ENCODE measurements at regions not wholly inside any gene's neighbourhood (a gene's known extent, or its start where the extent isn't known, plus 50 kb on each side); places are given as distances from the start of the nearest gene placed in this dataset.

GRCh38 chr9:105828171-105828570, 133.8 kb downstream of the TMEM38B start:
- intact Hi-C loops (cut with DNase I; ENCODE audit: low total_unique reads): no loop called here
- H3K4me1 ChIP-seq: no peaks in the 10 kb centered on the region
- no peak for DNase-seq

GRCh38 chr9:105828596-105829213, 134.4 kb downstream of the TMEM38B start:
- Histone ChIP-seq H3K4me1 (no peaks in the 10 kb centered on the region), H3K9me3 (peaks cover 0 to 1% of the 10 kb centered on the region in 2 donors), H3K36me3 (no peaks in the 10 kb centered on the region), H3K4me3 (no peak overlapping the region), H3K27ac (no peak overlapping the region), H3K27me3 (no peaks in the 10 kb centered on the region)
- intact Hi-C loops (cut with DNase I; ENCODE audit: low total_unique reads): no loop called here
- no peak for DNase-seq
- no peak for TF ChIP-seq CTCF (IDR thresholded peaks at IDR 0.05)
- TF ChIP-seq POLR2A (IDR thresholded peaks at IDR 0.05): no peak

More at GRCh38 chr9:105828171-105828570, 133.8 kb downstream of the TMEM38B start:
- H3K27me3 ChIP-seq: no peaks in the 10 kb centered on the region
- TF ChIP-seq POLR2A (IDR thresholded peaks at IDR 0.05): no peak
- H3K9me3 ChIP-seq: peaks cover 0 to 6% of the 10 kb centered on the region in 2 donors
- H3K4me3 ChIP-seq: no peak overlapping the region
- H3K36me3 ChIP-seq: no peaks in the 10 kb centered on the region
- H3K27ac ChIP-seq: no peak overlapping the region

GRCh38 chr9:105830461-105830860, 136.1 kb downstream of the TMEM38B start:
- Histone ChIP-seq H3K4me1 (no peaks in the 10 kb centered on the region), H3K9me3 (no peaks in the 10 kb centered on the region), H3K27me3 (no peaks in the 10 kb centered on the region), H3K36me3 (no peaks in the 10 kb centered on the region), H3K27ac (no peak overlapping the region), H3K4me3 (no peak overlapping the region)
- intact Hi-C loops (cut with DNase I; ENCODE audit: low total_unique reads): no loop called here
- no peak for DNase-seq
- TF ChIP-seq POLR2A (IDR thresholded peaks at IDR 0.05) (no peak), CTCF (IDR thresholded peaks at IDR 0.05) (no peak)

- no peak overlapping the region for H3K4me3 ChIP-seq
- H3K36me3 ChIP-seq: no peaks in the 10 kb centered on the region
- no peak for DNase-seq
- no peaks in the 10 kb centered on the region for H3K27me3 ChIP-seq
- no peaks in the 10 kb centered on the region for H3K9me3 ChIP-seq
- H3K27ac ChIP-seq: no peak overlapping the region
- intact Hi-C loops (cut with DNase I; ENCODE audit: low total_unique reads): no loop called here
- TF ChIP-seq POLR2A (IDR thresholded peaks at IDR 0.05) (no peak), CTCF (IDR thresholded peaks at IDR 0.05) (no peak)
- H3K4me1 ChIP-seq: no peaks in the 10 kb centered on the region
Measured at GRCh38 chr9:105832096-105832710, 137.9 kb downstream of the TMEM38B start.

GRCh38 chr9:105833271-105833975, 139.1 kb downstream of the TMEM38B start:
- no peak overlapping the region for H3K27ac ChIP-seq
- no peak for DNase-seq
- H3K27me3 ChIP-seq: no peaks in the 10 kb centered on the region
- TF ChIP-seq CTCF (IDR thresholded peaks at IDR 0.05): no peak
- no peak for TF ChIP-seq POLR2A (IDR thresholded peaks at IDR 0.05)
- no peaks in the 10 kb centered on the region for H3K9me3 ChIP-seq
- no peak overlapping the region for H3K4me3 ChIP-seq
- intact Hi-C loops (cut with DNase I; ENCODE audit: low total_unique reads): no loop called here
- H3K36me3 ChIP-seq: no peaks in the 10 kb centered on the region
- H3K4me1 ChIP-seq: no peaks in the 10 kb centered on the region

Measured in uterus (tissue), 3 donors.